T-cell (primary cell): ENCODE measurements at regions not wholly inside any gene's neighbourhood (a gene's known extent, or its start where the extent isn't known, plus 50 kb on each side); places are given as distances from the start of the nearest gene placed in this dataset.

ENCODE experiments used
- ATAC-seq, 4 experiments: fragments of 200-7000 bp in 3 of 4; fragments of 150-1000 bp in 1 of 4; cut with Tn5 transposase; replicated peaks in 1 of 4; 1 replicate in 3 of 4; 2 replicates in 1 of 4; pipeline ENCODE4 v1.10.0; 2021; ENCODE audit warnings: moderate library complexity in 3 of 4, mild to moderate bottlenecking in 2 of 4, moderate number of reproducible peaks in 1 of 4
- CTCF ChIA-PET, 2 donors: fragments of 300-600 bp; sonication (Branson Sonifier 250); formaldehyde crosslinking; loops; one replicate each; lab custom pipeline; 2022; ENCODE audit warnings: antibody characterized with exemption in 2 of 2; lab: Charles Lee
- POLR2A ChIA-PET, 2 donors: fragments of 300-600 bp; sonication (Branson Sonifier 250); formaldehyde crosslinking; loops; one replicate each; lab custom pipeline; 2022; ENCODE audit warnings: antibody characterized with exemption in 2 of 2; lab: Charles Lee
- DNase-seq, 35 experiments: peaks; one replicate each; pipeline versions ENCODE4 v3.0.0 to v3.0.0-alpha.2; 2013 to 2023
- H3K27ac ChIP-seq: one replicate; pipeline ENCODE4 v1.5.1; 2013; ENCODE audit warnings: low read length
- H3K27me3 ChIP-seq, 2 experiments: replicated peaks in 1 of 2; 1 replicate in 1 of 2; 2 replicates in 1 of 2; pipeline versions ENCODE4 v1.6.1 to v1.7.0; 2013; ENCODE audit warnings: low read length in 1 of 2, mixed read lengths in 1 of 2; ENCODE audit not compliant: control insufficient read depth in 2 of 2, insufficient read depth in 2 of 2; ENCODE audit errors: extremely low read depth in 1 of 2
- H3K36me3 ChIP-seq, 2 donors: 1 replicate in 1 of 2; 2 replicates in 1 of 2; pipeline versions ENCODE4 v1.6.1 to v1.7.0; 2013; ENCODE audit warnings: low read length in 1 of 2; ENCODE audit not compliant: control insufficient read depth in 2 of 2, insufficient read depth in 1 of 2; ENCODE audit errors: extremely low read depth in 1 of 2
- H3K4me1 ChIP-seq, 2 experiments: 1 replicate in 1 of 2; 2 replicates in 1 of 2; pipeline versions ENCODE4 v1.6.1 to v1.7.0; 2013; ENCODE audit warnings: low read length in 2 of 2, mixed read lengths in 1 of 2; ENCODE audit not compliant: insufficient read depth in 2 of 2, control insufficient read depth in 1 of 2; ENCODE audit errors: extremely low read depth in 1 of 2
- H3K4me3 ChIP-seq, 2 donors: 1 replicate in 1 of 2; 2 replicates in 1 of 2; pipeline versions ENCODE4 v1.5.1 to v1.7.0; 2013; ENCODE audit warnings: mild to moderate bottlenecking in 2 of 2, low read length in 1 of 2, moderate library complexity in 1 of 2; ENCODE audit not compliant: control insufficient read depth in 1 of 2; ENCODE audit errors: extremely low read depth in 1 of 2
- H3K9me3 ChIP-seq: 2 replicates; pipeline ENCODE4 v1.7.0; 2013
- H3K27ac Mint-ChIP-seq, 2 donors: one replicate each; pipeline ENCODE4 v1.8.0; 2020 to 2021; ENCODE audit warnings: mild to moderate bottlenecking in 2 of 2, mixed read lengths in 2 of 2
- H3K27me3 Mint-ChIP-seq, 2 donors: one replicate each; pipeline ENCODE4 v1.8.0; 2021 to 2022; ENCODE audit warnings: mixed read lengths in 2 of 2
- H3K36me3 Mint-ChIP-seq: one replicate; pipeline ENCODE4 v1.8.0; 2021; ENCODE audit warnings: mixed read lengths
- H3K4me1 Mint-ChIP-seq, 3 donors: one replicate each; pipeline ENCODE4 v1.8.0; 2020 to 2022; ENCODE audit warnings: mixed read lengths in 3 of 3, mild to moderate bottlenecking in 1 of 3
- H3K4me3 Mint-ChIP-seq, 3 donors: one replicate each; pipeline ENCODE4 v1.8.0; 2020 to 2022; ENCODE audit warnings: mild to moderate bottlenecking in 3 of 3, mixed read lengths in 3 of 3, moderate library complexity in 3 of 3
- H3K9me3 Mint-ChIP-seq, 3 donors: one replicate each; pipeline ENCODE4 v1.8.0; 2020 to 2022; ENCODE audit warnings: mixed read lengths in 3 of 3
- WGBS: methylation state at CpG from one replicate; pipeline ENCODE4 v1.1.5; 2013; ENCODE audit warnings: missing lambda C conversion rate; ENCODE audit not compliant: insufficient coverage; 5-methylcytosine and 5-hydroxymethylcytosine counted together

- Histone ChIP-seq H3K27me3 (no peaks in the 10 kb centered on the region), H3K9me3 (no peaks in the 10 kb centered on the region), H3K27ac (no peak overlapping the region), H3K4me1 (no peaks in the 10 kb centered on the region), H3K36me3 (no peaks in the 10 kb centered on the region), H3K4me3 (no peak overlapping the region)
- no peak for DNase-seq
- ATAC-seq, result no peak
- Mint-ChIP-seq H3K27ac (no peak overlapping the region), H3K9me3 (peaks cover 6 to 13% (median 7%) of the 10 kb centered on the region in 3 donors), H3K4me3 (no peak overlapping the region), H3K27me3 (peaks cover 0 to 11% of the 10 kb centered on the region in 2 donors), H3K36me3 (no peaks in the 10 kb centered on the region), H3K4me1 (no peaks in the 10 kb centered on the region)
- WGBS, result 20% methylated on average over 1 of the region's 2 CpGs
- ChIA-PET CTCF (no interaction called here), POLR2A (no interaction called here)
These were observed 97.9 kb upstream of the EOLA2 start for GRCh38 chrX:150036181-150036580.

GRCh38 chrX:150036641-150037040 lies 98.3 kb upstream of the EOLA2 start:
- WGBS, result no CpG with 5 or more reads among the region's 3 CpGs
- Mint-ChIP-seq H3K27ac (no peak overlapping the region), H3K4me1 (no peaks in the 10 kb centered on the region), H3K4me3 (no peak overlapping the region), H3K27me3 (peaks cover 0 to 11% of the 10 kb centered on the region in 2 donors), H3K9me3 (peaks cover 6 to 13% (median 7%) of the 10 kb centered on the region in 3 donors), H3K36me3 (no peaks in the 10 kb centered on the region)
- no peaks in the 10 kb centered on the region for H3K27me3 ChIP-seq
- H3K9me3 ChIP-seq, result no peaks in the 10 kb centered on the region
- no peak for ATAC-seq
- H3K4me3 ChIP-seq, result no peak overlapping the region
- no peak overlapping the region for H3K27ac ChIP-seq
- H3K4me1 ChIP-seq, result no peaks in the 10 kb centered on the region
- ChIA-PET CTCF (no interaction called here), POLR2A (no interaction called here)
- DNase-seq, result no peak
- no peaks in the 10 kb centered on the region for H3K36me3 ChIP-seq

DNA sequence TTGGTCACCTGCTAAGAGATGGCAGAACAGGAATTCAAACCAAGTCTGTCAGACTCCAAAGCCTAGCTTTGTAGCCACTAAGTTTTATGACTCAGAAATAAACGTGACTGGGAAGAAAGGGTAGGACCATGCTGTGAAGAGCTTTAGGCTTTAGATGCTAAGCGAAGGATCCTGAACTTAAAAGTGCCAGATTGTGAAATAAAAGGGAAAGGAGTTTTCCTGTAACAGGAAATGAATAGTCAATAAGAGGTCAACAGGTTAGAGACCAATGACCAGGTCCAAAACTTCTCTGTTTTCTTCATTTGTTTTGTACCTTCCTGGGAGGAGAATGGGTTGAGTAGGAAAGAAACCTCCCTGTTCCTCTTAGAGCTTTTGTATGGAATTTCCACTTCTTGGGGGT lies 98.8 kb upstream of the EOLA2 start:
- H3K27me3 ChIP-seq, result no peaks in the 10 kb centered on the region
- Mint-ChIP-seq H3K27ac (no peak overlapping the region), H3K36me3 (no peaks in the 10 kb centered on the region), H3K4me3 (no peak overlapping the region), H3K27me3 (peaks cover 0 to 11% of the 10 kb centered on the region in 2 donors), H3K9me3 (peaks cover 6 to 13% (median 7%) of the 10 kb centered on the region in 3 donors), H3K4me1 (no peaks in the 10 kb centered on the region)
- H3K27ac ChIP-seq, result no peak overlapping the region
- ATAC-seq (no peak), DNase-seq (no peak)
- H3K36me3 ChIP-seq, result no peaks in the 10 kb centered on the region
- H3K9me3 ChIP-seq, result no peaks in the 10 kb centered on the region
- H3K4me3 ChIP-seq, result no peak overlapping the region
- 50% methylated on average over 1 of the region's 2 CpGs for WGBS
- POLR2A ChIA-PET, result no interaction called here
- CTCF ChIA-PET, result no interaction called here
- H3K4me1 ChIP-seq, result no peaks in the 10 kb centered on the region

DNA sequence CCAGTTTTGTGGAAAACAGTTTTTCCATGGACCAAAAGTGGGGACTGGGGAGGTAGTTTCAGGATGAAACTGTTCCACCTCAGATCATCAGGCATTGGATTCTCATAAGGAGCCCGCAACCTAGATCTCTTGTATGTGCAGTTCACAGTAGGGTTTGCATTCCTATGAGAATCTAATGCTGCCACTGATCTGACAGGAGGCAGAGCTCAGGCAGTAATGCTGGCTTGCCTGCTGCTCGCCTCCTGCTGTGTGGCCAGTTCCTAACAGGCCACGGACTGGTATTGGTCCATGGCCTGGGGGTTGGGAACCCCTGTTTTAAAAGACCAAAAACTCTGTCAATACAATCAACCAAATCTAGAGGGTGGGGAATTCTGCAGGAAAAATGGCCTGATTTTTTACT lies 100.0 kb upstream of the EOLA2 start:
- WGBS, result no CpG with 5 or more reads among the region's 3 CpGs

GRCh38 chrX:150038986-150039599 lies 100.8 kb upstream of the EOLA2 start:
- no peaks in the 10 kb centered on the region for H3K36me3 Mint-ChIP-seq
- Histone ChIP-seq H3K4me1 (no peaks in the 10 kb centered on the region), H3K27ac (no peak overlapping the region), H3K27me3 (no peaks in the 10 kb centered on the region), H3K36me3 (no peaks in the 10 kb centered on the region), H3K9me3 (no peaks in the 10 kb centered on the region), H3K4me3 (no peak overlapping the region)
- ChIA-PET POLR2A (no interaction called here), CTCF (no interaction called here)
- H3K27ac Mint-ChIP-seq, result no peak overlapping the region
- no peak overlapping the region for H3K4me3 Mint-ChIP-seq
- peaks cover 6 to 12% (median 7%) of the 10 kb centered on the region in 3 donors for H3K9me3 Mint-ChIP-seq
- WGBS, result no CpG with 5 or more reads among the region's 1 CpG
- ATAC-seq, result no peak
- no peak for DNase-seq
- no peaks in the 10 kb centered on the region for H3K4me1 Mint-ChIP-seq
- peaks cover 7 to 17% of the 10 kb centered on the region in 2 donors for H3K27me3 Mint-ChIP-seq

More for the DNA sequence above, 100.0 kb upstream of the EOLA2 start:
- no peaks in the 10 kb centered on the region for H3K36me3 Mint-ChIP-seq
- no peaks in the 10 kb centered on the region for H3K4me1 ChIP-seq
- no peak overlapping the region for H3K27ac ChIP-seq
- no peak overlapping the region for H3K4me3 ChIP-seq
- DNase-seq (no peak), ATAC-seq (no peak)
- CTCF ChIA-PET, result no interaction called here
- H3K27me3 Mint-ChIP-seq, result peaks cover 5 to 14% of the 10 kb centered on the region in 2 donors
- POLR2A ChIA-PET, result no interaction called here
- H3K27ac Mint-ChIP-seq, result no peak overlapping the region
- H3K4me3 Mint-ChIP-seq, result no peak overlapping the region
- no peaks in the 10 kb centered on the region for H3K9me3 ChIP-seq
- peaks cover 6 to 13% (median 7%) of the 10 kb centered on the region in 3 donors for H3K9me3 Mint-ChIP-seq
- no peaks in the 10 kb centered on the region for H3K27me3 ChIP-seq
- H3K36me3 ChIP-seq, result no peaks in the 10 kb centered on the region
- H3K4me1 Mint-ChIP-seq, result no peaks in the 10 kb centered on the region

GRCh38 chrX:150041208-150041607 lies 102.9 kb upstream of the EOLA2 start:
- Mint-ChIP-seq H3K36me3 (no peaks in the 10 kb centered on the region), H3K4me3 (no peak overlapping the region), H3K27ac (no peak overlapping the region), H3K4me1 (no peaks in the 10 kb centered on the region), H3K9me3 (peaks cover 0 to 6% (median 0%) of the 10 kb centered on the region in 3 donors), H3K27me3 (peaks cover 17 to 34% of the 10 kb centered on the region in 2 donors)
- H3K27me3 ChIP-seq, result no peaks in the 10 kb centered on the region
- DNase-seq (no peak), ATAC-seq (no peak)
- H3K4me1 ChIP-seq, result no peaks in the 10 kb centered on the region
- ChIA-PET CTCF (no interaction called here), POLR2A (no interaction called here)
- no peaks in the 10 kb centered on the region for H3K9me3 ChIP-seq
- no CpG with 5 or more reads among the region's 2 CpGs for WGBS
- no peak overlapping the region for H3K27ac ChIP-seq
- H3K36me3 ChIP-seq, result no peaks in the 10 kb centered on the region
- no peak overlapping the region for H3K4me3 ChIP-seq

DNA sequence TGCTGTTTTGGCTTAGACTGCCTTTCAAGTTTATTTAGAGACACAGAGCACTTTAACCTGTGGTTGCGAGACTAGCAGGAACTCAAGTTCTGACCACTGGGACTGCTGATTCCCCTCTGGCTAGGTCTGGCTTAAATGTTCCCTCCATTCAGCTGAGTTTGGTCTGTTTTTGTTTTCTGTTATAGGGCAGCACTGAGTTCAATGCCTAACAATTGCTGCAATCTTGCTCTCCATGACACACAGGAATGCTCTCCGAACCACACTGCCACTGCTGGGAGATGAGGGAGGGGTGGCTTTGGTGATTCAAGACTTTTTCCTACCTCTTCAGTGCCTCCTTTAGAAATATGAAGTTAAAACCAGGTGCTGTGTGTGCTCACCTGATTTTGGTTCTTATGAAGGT lies 106.3 kb upstream of the EOLA2 start:
- Mint-ChIP-seq H3K36me3 (no peaks in the 10 kb centered on the region), H3K9me3 (peaks cover 0 to 6% (median 0%) of the 10 kb centered on the region in 3 donors), H3K27ac (no peak overlapping the region), H3K4me3 (no peak overlapping the region), H3K27me3 (peaks cover 17 to 41% of the 10 kb centered on the region in 2 donors), H3K4me1 (no peaks in the 10 kb centered on the region)
- POLR2A ChIA-PET, result no interaction called here
- Histone ChIP-seq H3K36me3 (no peaks in the 10 kb centered on the region), H3K27ac (no peak overlapping the region), H3K4me1 (no peaks in the 10 kb centered on the region), H3K9me3 (no peaks in the 10 kb centered on the region), H3K27me3 (no peaks in the 10 kb centered on the region), H3K4me3 (no peak overlapping the region)
- WGBS, result no CpG with 5 or more reads among the region's 2 CpGs
- no peak for DNase-seq
- CTCF ChIA-PET, result no interaction called here
- no peak for ATAC-seq
